ENCODE measurements at regions not wholly inside any gene's neighbourhood (a gene's known extent, or its start where the extent isn't known, plus 50 kb on each side); places are given as distances from the start of the nearest gene placed in this dataset.

DNA sequence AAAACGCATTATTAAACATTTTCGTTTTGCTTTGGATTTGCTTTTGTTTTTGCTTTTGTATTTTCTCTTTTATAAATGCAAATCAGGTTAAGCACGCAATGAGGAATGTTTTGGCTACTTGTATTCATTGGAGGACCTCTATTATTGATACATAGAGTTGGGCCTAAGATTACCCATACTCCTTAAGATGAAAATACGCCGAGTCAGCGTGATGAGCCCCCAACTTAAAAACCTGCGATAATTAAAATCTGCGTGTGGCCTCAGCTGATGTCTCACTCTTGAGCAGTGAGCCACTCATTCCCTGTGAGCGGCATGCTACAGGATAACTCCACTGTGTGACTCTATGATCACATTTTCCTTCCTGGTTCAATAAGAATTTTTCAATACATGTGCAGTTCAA lies 518.3 kb downstream of the IRX1 start:
- TF ChIP-seq, protein P1, sequence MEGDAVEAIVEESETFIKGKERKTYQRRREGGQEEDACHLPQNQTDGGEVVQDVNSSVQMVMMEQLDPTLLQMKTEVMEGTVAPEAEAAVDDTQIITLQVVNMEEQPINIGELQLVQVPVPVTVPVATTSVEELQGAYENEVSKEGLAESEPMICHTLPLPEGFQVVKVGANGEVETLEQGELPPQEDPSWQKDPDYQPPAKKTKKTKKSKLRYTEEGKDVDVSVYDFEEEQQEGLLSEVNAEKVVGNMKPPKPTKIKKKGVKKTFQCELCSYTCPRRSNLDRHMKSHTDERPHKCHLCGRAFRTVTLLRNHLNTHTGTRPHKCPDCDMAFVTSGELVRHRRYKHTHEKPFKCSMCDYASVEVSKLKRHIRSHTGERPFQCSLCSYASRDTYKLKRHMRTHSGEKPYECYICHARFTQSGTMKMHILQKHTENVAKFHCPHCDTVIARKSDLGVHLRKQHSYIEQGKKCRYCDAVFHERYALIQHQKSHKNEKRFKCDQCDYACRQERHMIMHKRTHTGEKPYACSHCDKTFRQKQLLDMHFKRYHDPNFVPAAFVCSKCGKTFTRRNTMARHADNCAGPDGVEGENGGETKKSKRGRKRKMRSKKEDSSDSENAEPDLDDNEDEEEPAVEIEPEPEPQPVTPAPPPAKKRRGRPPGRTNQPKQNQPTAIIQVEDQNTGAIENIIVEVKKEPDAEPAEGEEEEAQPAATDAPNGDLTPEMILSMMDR (IDR thresholded peaks at IDR 0.05), result no peak

DNA sequence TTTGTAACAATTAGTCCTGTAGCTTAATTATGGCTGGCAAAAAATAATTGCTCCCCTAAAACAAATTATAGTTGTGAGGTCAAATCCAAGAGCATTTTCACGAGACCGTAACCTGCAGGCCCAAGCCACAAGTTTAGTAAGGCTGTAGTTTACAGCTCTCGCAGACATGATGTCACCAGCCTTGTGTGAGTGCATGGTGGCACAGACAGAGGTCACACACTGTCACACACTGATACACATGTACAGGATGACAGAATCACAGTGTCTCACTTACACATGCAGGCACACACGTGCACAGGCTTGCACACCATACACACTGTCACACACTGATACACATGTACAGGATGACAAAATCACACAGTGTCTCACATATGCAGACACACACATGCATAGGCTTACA lies 518.8 kb downstream of the IRX1 start:
- TF ChIP-seq, protein P1 (IDR thresholded peaks at IDR 0.05), result no peak

DNA sequence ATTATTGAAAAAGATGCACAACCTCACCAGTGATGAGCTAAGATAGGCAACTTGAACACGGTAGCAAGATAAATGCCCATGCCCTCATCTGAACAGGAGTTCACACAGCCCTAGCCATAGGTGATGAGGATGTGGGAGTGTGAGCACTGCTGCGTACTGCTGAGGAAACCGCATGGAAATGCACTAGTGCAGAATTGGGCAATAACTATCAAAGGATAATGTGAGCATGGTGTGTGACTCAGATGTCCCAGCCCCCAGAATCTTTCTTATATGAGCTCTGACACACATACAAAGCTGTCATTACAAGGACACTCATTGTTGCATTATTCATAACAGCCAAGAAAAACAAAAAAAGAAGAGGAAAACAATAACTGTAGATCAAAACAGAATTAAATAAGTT lies 521.2 kb downstream of the IRX1 start:
- TF ChIP-seq, protein P1 (IDR thresholded peaks at IDR 0.05), result no peak

DNA sequence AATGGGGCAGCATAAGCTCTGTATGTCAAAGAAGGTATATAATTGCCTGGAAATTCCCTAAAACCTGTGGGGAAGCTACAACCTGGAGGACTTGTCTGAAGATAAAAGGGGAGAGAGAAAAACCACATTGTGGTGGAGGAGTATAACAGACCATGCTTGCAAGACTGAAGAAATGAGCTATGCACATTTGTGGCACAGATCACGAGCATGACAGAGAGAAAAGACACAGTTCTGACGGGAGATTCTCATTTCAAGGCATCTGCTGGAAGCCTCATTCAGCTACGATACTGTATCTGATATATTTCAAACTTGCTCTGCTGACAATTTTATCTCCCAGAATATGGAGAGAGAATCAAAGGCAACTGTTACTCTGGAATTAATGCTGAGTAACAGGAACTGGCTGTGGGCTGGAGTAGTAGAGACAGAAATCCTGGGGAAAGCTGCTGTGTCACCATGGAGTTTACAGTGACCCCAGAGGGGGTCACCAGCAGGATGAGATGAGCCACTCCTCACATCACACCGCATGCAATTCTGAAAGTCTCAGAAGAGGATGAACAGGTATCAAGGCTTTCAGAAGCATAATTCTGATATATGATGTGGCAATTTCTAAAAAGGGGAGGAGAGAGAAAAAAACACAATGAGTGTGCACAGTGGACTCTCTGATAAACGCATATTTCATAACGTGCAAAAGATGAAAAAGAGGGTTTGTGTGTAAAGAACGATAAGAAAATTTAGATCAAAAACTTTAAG lies 528.8 kb downstream of the IRX1 start:
- TF ChIP-seq, protein P1 (IDR thresholded peaks at IDR 0.05), result no peak

- TF ChIP-seq, protein P1 (IDR thresholded peaks at IDR 0.05), result no peak
These were observed 533.4 kb downstream of the IRX1 start for GRCh38 chr5:4128994-4129393.

- TF ChIP-seq, protein P1 (IDR thresholded peaks at IDR 0.05), result no peak
These were observed 533.9 kb downstream of the IRX1 start for GRCh38 chr5:4129523-4129922.

DNA sequence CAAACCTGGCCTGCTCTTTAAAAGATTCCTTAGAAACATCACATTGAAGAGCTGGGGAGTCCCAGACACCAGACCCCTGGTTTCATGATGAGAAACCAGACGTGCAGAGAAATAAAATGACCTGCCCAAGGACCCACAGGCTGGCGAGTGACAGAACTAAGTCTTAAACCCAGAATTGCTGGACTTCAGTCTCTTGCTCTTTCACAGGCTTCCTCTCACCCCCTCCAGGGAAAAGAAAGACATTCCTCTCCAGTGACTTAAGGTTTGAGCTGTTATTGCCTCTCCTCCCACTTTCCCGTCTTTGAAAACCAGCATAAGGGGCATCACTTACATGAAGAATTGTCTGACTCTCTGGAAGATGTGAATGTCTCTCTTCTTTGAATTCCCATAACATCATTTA lies 535.2 kb downstream of the IRX1 start:
- TF ChIP-seq, protein P1 (IDR thresholded peaks at IDR 0.05), result no peak

DNA sequence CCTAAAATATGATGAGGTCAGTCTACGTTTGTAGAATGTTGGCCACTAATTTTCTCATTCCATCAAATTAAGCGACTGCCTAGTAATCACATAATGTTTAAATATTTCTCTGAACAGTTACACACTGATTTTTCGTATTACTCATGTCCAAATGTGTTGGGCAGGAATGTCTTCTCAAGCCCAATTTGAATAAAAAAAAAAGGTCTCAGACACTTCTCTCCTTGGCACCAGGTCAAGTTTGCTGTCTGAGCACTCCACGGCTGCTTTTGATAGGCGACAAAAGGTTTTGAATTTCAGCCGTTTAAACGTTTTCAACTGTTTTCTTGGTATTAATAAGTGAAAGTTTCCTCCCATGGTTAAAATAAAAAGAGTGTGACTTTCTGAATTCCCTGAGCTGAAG lies 542.1 kb downstream of the IRX1 start:
- TF ChIP-seq, protein P1 (IDR thresholded peaks at IDR 0.05), result no peak

Measured in LNCAP (cell line).